Loucy (cell line): ENCODE measurements at regions not wholly inside any gene's neighbourhood (a gene's known extent, or its start where the extent isn't known, plus 50 kb on each side); places are given as distances from the start of the nearest gene placed in this dataset.

ENCODE experiments used
- CTCF ChIP-seq: fragments of 200-600 bp; sonication (generic); conservative IDR thresholded peaks from 2 replicates; pipeline ENCODE4 v1.5.1; 2014; ENCODE audit warnings: mild to moderate bottlenecking, antibody characterized with exemption, low read length
- EZH2phosphoT487 ChIP-seq: fragments of 200-600 bp; IDR thresholded peaks from 2 replicates; pipeline ENCODE4 v1.6.1; 2018; ENCODE audit warnings: antibody characterized with exemption, mild to moderate bottlenecking, moderate library complexity, borderline replicate concordance

- no peak for TF ChIP-seq CTCF
- TF ChIP-seq EZH2phosphoT487 = no peak
Observed at GRCh38 chr3:151631946-151632345, 101.8 kb upstream of the AADACL2 start.
